NCI-H2029 treated with DMSO at 0.1 percent for 48 hours (cell line): ENCODE measurements at regions not wholly inside any gene's neighbourhood (a gene's known extent, or its start where the extent isn't known, plus 50 kb on each side); places are given as distances from the start of the nearest gene placed in this dataset.
"Not testable (repeated sequence)": the region's sequence is repeated elsewhere in the genome, so short reads cannot be mapped to it uniquely, and the experiment has no call there.

ENCODE experiments used
- DNase-seq: peaks from one replicate; lab custom pipeline; 2025; lab: John Stamatoyannopoulos, UW

- DNase-seq = no peak
These were observed 165.4 kb upstream of the LDB2 start for GRCh38 chr4:17063888-17064287.

GRCh38 chr4:17060230-17060629 is 161.8 kb upstream of the LDB2 start:
- DNase-seq = no peak

- DNase-seq = no peak
These were observed 160.7 kb upstream of the LDB2 start for GRCh38 chr4:17058916-17059741.

DNA sequence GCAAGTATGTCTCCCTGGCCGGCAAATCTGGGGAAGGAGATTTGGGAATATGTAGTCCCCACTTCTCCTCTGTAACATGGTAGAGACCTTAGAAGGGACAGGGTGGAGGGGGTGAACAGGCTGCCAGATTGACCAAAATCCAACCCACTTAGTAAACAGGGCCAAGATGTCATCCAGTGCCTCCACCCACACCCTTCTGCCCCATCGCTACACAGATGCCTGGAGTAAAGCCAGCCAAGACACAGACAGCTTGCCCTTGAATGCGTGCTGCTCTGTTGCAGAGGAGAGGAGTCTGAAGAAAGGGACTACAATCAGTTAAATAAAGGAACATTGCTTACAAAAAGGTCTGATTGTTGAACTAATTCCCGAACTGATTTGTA is 160.1 kb upstream of the LDB2 start:
- no peak for DNase-seq

DNA sequence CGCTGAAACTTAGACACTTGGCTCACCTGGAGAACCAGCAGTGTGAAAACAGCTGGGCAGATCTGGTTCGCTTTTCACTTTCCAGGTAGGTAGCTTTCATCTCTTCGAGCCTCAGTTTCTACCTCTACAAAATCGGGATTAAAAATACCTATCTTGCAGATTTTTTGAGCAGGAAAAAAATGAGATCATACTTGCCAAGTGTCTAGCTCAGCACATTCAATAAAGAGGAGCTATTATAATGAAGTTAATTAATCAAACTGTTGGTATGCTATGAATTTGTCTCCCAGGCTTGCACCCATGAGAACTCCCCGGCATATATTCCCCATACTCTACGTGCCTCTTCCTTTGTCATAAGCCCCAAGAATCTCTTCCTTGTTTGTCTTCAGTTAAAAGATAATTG is 158.6 kb upstream of the LDB2 start:
- no peak for DNase-seq

- DNase-seq = no peak
These were observed 157.3 kb upstream of the LDB2 start for GRCh38 chr4:17055788-17056187.

DNA sequence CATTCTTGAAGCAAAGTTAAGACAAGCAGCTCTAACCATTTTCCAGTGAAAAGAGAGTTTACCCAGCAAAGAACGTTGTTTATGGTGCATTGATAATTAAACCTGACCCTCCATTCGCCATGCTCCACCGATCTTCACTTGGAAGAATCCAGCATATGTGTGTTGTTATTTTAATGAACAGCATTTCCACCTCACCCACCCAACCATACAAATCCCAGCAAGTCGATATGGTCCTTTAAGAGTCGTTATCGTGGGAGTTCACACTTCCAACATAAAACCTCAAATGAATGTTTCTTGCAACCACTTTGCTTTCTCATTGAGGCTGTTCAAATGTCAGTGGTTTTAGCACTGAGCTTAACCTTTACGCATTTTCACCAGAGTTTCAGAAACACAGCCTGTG is 147.4 kb upstream of the LDB2 start:
- no peak for DNase-seq

DNA sequence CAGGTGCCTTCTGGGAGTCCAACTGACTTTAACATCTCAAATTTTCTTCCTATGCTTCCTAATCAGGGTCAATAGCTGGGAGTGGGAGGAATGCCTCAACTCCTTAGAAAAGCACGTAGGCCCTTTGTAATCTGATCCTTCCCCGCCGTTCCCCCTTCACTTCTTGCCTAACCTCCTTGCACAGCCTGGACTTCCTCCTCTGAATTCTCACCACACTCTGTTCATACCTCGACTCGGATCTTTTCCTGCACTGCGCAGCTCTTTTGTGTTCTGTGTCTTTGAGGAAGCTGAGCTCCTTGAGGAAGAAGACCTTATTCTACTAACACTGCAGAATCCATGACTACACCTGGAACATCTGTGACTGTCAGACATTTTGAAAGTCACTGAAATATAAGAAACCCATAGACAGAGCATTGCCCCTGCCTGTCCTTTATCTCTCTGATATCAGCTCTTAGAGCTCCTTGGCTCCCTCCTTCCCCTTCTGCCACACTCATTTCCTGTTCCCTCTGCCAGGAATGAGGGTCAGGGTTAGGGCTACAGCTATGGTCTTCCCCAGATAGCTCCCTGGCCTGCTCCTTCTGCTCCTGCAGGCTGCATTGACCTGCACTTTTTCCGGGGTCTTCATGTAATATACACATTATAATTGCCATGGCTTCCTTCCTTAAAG is 140.2 kb upstream of the LDB2 start:
- DNase-seq = no peak

GRCh38 chr4:17033768-17034181 is 135.3 kb upstream of the LDB2 start:
- DNase-seq = no peak

- no peak for DNase-seq
These were observed 134.8 kb upstream of the LDB2 start for GRCh38 chr4:17033025-17033767.

DNA sequence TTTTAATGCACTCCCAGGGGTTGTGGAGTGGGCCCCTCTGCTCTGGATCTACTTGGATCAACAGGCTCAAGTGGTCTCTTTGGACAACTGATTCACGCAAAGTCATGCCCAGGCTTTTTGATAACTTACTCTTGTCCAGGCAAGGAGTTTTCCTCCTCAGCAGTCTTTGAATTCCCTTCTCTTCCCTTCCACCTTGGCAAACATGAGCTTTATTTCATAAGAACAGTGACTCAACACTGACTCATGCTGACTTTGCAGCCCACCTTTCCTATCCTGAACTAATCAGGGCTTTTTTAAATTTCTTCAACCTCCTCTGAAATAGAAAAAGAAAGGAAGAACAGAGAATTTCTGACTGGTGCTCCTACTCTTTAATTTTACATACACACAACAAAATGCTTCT is 132.1 kb upstream of the LDB2 start:
- DNase-seq = no peak

- DNase-seq = no peak
These were observed 131.5 kb upstream of the LDB2 start for GRCh38 chr4:17029964-17030363.

- no peak for DNase-seq
These were observed 131.0 kb upstream of the LDB2 start for GRCh38 chr4:17029432-17029831.

DNA sequence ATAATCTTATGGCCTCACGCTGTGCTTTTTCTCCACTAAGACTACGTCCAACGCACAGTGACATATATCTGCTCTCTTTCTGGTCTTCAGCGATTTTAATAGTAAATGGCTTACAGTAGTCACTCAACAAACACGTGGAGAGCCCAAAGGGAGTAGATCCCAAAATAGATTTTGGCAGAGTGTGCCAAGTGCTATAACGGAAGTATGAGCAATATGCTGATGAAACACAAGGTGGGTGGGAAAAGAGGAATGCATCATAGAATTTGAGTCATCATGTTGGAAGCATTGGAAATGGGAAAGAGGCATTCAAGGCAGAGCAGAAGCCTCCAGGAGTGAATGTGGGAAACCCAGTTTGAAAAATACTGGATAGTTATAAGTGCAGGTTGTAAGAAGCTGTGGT is 129.1 kb upstream of the LDB2 start:
- no peak for DNase-seq

- no peak for DNase-seq
These were observed 126.0 kb upstream of the LDB2 start for GRCh38 chr4:17024425-17024824.

DNA sequence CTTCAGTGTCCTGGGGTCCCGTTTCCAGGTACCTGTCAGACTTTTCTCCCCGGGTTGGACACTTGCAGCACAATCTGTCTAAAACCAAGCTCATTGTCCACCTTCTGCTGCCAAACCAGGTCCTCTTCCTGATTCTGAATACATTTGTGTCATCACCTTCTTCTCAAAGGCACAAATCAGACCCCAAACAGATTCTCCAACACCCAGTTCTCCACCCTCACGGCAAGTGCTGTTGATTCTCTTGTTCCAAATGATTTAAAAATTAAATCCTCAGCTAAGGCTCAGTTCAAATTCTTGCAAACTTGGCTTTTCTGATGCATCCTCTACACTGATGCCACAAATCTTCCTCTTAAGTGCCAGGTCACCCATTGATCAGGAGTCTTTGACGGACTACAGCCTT is 122.5 kb upstream of the LDB2 start:
- DNase-seq = no peak

- DNase-seq = no peak
These were observed 122.0 kb upstream of the LDB2 start for GRCh38 chr4:17020451-17020850.

- not testable (repeated sequence) for DNase-seq
These were observed 120.2 kb upstream of the LDB2 start for GRCh38 chr4:17018621-17019020.

DNA sequence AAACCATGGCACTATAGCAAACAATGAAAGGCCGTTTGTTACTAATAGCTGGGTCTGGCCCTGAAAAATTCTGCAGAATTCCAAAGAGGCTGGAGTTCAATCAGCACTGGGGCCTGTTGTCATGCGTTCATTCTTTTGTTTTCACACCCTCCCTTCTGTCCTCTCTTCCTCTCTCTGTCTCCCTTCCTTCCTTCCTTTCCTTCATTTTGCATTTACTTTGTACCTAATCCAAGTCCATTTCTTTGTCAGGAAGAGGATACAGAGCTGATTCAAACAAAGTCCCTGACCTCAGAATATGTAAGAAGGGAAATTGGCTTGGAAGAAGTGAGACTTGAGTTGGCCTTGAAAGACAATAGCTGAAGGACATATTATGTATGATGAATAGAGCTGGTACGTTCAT is 119.6 kb upstream of the LDB2 start:
- DNase-seq = no peak

DNA sequence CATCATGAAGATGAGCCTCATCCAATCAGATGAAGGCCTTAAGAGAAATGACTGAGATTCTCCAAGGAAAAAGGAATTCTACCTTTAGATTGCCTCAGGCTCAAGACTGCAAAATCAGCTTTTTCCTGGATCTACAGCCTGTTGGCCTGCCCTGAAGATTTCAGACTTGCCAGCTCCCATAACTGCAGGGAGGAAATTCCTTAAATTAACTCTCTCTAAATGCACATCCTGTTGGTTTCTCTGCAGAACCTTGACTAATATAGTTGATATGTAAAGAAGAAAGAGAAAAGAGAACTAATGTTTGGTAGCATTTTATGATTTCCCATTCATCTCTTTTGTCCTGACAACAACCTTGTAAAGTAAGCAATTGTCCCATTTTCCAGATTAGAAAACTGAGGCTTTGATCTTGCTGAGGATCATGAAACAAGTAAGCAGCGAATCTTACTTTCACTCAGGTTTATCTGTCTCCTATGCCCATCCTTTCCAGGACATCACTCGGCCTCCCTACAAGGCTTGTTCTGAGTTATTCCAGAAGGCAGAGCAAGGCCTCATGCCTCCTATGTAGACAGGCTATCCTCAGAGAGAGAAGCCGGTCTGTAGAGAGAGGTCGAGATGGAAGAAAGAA is 115.0 kb upstream of the LDB2 start:
- no peak for DNase-seq

- DNase-seq = no peak
These were observed 114.0 kb upstream of the LDB2 start for GRCh38 chr4:17012451-17012850.

GRCh38 chr4:17010426-17011087 is 112.1 kb upstream of the LDB2 start:
- DNase-seq = no peak
